SK-N-SH treated with all-trans-retinoic acid at 6 μM for 48 hours (cell line): ENCODE measurements at regions not wholly inside any gene's neighbourhood (a gene's known extent, or its start where the extent isn't known, plus 50 kb on each side); places are given as distances from the start of the nearest gene placed in this dataset.

Source experiments
- ATAC-seq: fragments of 200-7000 bp; cut with Tn5 transposase; 3 replicates; pipeline ENCODE4 v1.9.1; 2020; ENCODE audit warnings: mild to moderate bottlenecking, moderate library complexity
- ARNTL ChIP-seq: fragments of 450-650 bp; formaldehyde crosslinking; IDR thresholded peaks from 2 replicates; pipeline ENCODE4 v1.5.0; 2020; ENCODE audit warnings: low read depth, mild to moderate bottlenecking, moderate library complexity, borderline replicate concordance
- BACH2 ChIP-seq: fragments of 250-450 bp; sonication (Bioruptor Pico); IDR thresholded peaks from 2 replicates; pipeline ENCODE4 v1.9.0; 2021; ENCODE audit warnings: mild to moderate bottlenecking, borderline replicate concordance
- CREB5 ChIP-seq: fragments of 250-450 bp; sonication (Bioruptor Pico); IDR thresholded peaks from 2 replicates; pipeline ENCODE4 v1.5.1; 2020; ENCODE audit warnings: low read depth, mild to moderate bottlenecking, moderate library complexity
- CSDC2 ChIP-seq: fragments of 250-450 bp; sonication (Bioruptor Pico); IDR thresholded peaks from 2 replicates; pipeline ENCODE4 v1.5.0; 2020; ENCODE audit warnings: mild to moderate bottlenecking, moderate library complexity
- CSRNP3 ChIP-seq: fragments of 250-450 bp; sonication (Bioruptor Pico); IDR thresholded peaks from 2 replicates; pipeline ENCODE4 v1.5.1; 2021; ENCODE audit warnings: mild to moderate bottlenecking, moderate library complexity
- ESRRG ChIP-seq: fragments of 250-450 bp; sonication (Bioruptor Pico); IDR thresholded peaks from 2 replicates; pipeline ENCODE4 v1.6.1; 2021; ENCODE audit warnings: mild to moderate bottlenecking
- GLIS3 ChIP-seq: fragments of 250-450 bp; sonication (Bioruptor Pico); IDR thresholded peaks from 2 replicates; pipeline ENCODE4 v1.5.0; 2020; ENCODE audit warnings: mild to moderate bottlenecking, moderate library complexity
- ISL1 ChIP-seq: fragments of 250-450 bp; sonication (Bioruptor Pico); IDR thresholded peaks from 2 replicates; pipeline ENCODE4 v2.1.2; 2022; ENCODE audit warnings: mild to moderate bottlenecking, moderate library complexity
- PPARA ChIP-seq: fragments of 250-450 bp; sonication (Bioruptor Pico); IDR thresholded peaks from 2 replicates; pipeline ENCODE4 v1.5.0; 2020; ENCODE audit warnings: mild to moderate bottlenecking, borderline replicate concordance
- RARB ChIP-seq: fragments of 250-450 bp; sonication (Bioruptor Pico); IDR thresholded peaks from 2 replicates; pipeline ENCODE4 v1.8.0; 2021; ENCODE audit warnings: mild to moderate bottlenecking, moderate library complexity
- SNAI2 ChIP-seq: fragments of 250-450 bp; sonication (Bioruptor Pico); IDR thresholded peaks from 2 replicates; pipeline ENCODE4 v1.5.0; 2020; ENCODE audit warnings: mild to moderate bottlenecking, moderate library complexity
- TCF4 ChIP-seq: fragments of 250-450 bp; sonication (Bioruptor Pico); IDR thresholded peaks from 2 replicates; pipeline ENCODE4 v1.8.0; 2021; ENCODE audit warnings: mild to moderate bottlenecking, moderate library complexity, borderline replicate concordance
- TOX ChIP-seq: fragments of 250-450 bp; sonication (Bioruptor Pico); IDR thresholded peaks from 2 replicates; pipeline ENCODE4 v1.8.0; 2021; ENCODE audit warnings: mild to moderate bottlenecking, moderate library complexity, borderline replicate concordance
- TSHZ2 ChIP-seq: fragments of 250-450 bp; sonication (Bioruptor Pico); IDR thresholded peaks from 2 replicates; pipeline ENCODE4 v1.5.0; 2020; ENCODE audit warnings: mild to moderate bottlenecking, moderate library complexity
- ZC3H10 ChIP-seq: fragments of 250-450 bp; sonication (Bioruptor Pico); IDR thresholded peaks from 2 replicates; pipeline ENCODE4 v1.5.1; 2021; ENCODE audit warnings: mild to moderate bottlenecking, moderate library complexity
- ZFP3 ChIP-seq: fragments of 250-450 bp; sonication (Bioruptor Pico); IDR thresholded peaks from 2 replicates; pipeline ENCODE4 v1.5.0; 2020; ENCODE audit warnings: mild to moderate bottlenecking, moderate library complexity
- ZFP30 ChIP-seq: fragments of 450-650 bp; formaldehyde crosslinking; IDR thresholded peaks from 2 replicates; pipeline ENCODE4 v1.5.0; 2022; ENCODE audit warnings: mild to moderate bottlenecking, moderate library complexity
- ZNF565 ChIP-seq: fragments of 450-650 bp; formaldehyde crosslinking; conservative IDR thresholded peaks from 2 replicates; pipeline ENCODE4 v1.5.0; 2020; ENCODE audit warnings: low read depth, mild to moderate bottlenecking, moderate library complexity
- ZNF70 ChIP-seq: fragments of 450-650 bp; formaldehyde crosslinking; IDR thresholded peaks from 2 replicates; pipeline ENCODE4 v1.5.0; 2020; ENCODE audit warnings: mild to moderate bottlenecking, moderate library complexity
- ZNF8 ChIP-seq: fragments of 450-650 bp; formaldehyde crosslinking; IDR thresholded peaks from 2 replicates; pipeline ENCODE4 v1.5.0; 2020; ENCODE audit warnings: mild to moderate bottlenecking, moderate library complexity
- TF ChIP-seq, protein P1 (sequence below): fragments of 250-450 bp; sonication (Bioruptor Pico); IDR thresholded peaks from 2 replicates; pipeline ENCODE4 v1.8.0; 2020; ENCODE audit warnings: mild to moderate bottlenecking, moderate library complexity, borderline replicate concordance

- ATAC-seq, result no peak
- TF ChIP-seq ESRRG (no peak), PPARA (CRISPR knock-in tag) (no peak), ZNF70 (no peak), ARNTL (CRISPR knock-in tag) (no peak), TCF4 (CRISPR knock-in tag) (no peak), ZFP3 (CRISPR knock-in tag) (no peak), ZFP30 (no peak), TOX (CRISPR knock-in tag) (no peak), GLIS3 (CRISPR knock-in tag) (no peak), RARB (CRISPR knock-in tag) (no peak), ZNF565 (CRISPR knock-in tag) (no peak), ZC3H10 (CRISPR knock-in tag) (no peak), CSRNP3 (CRISPR knock-in tag) (no peak), BACH2 (CRISPR knock-in tag) (no peak), CSDC2 (CRISPR knock-in tag) (no peak), SNAI2 (CRISPR knock-in tag) (no peak), CREB5 (no peak), ZNF8 (no peak)
Measured at GRCh38 chr19:27719034-27719433, 1493.9 kb downstream of the UQCRFS1 start.

- TF ChIP-seq ZFP3 (CRISPR knock-in tag) (no peak), TCF4 (CRISPR knock-in tag) (no peak), CREB5 (no peak), ZC3H10 (CRISPR knock-in tag) (no peak)
- ATAC-seq, result no peak
Measured at GRCh38 chr19:27718234-27718633, 1494.7 kb downstream of the UQCRFS1 start.

GRCh38 chr19:27717825-27718224 lies 1495.1 kb downstream of the UQCRFS1 start:
- no peak for TF ChIP-seq TCF4 (CRISPR knock-in tag)
- TF ChIP-seq TSHZ2 (CRISPR knock-in tag), result no peak
- no peak for TF ChIP-seq ZFP3 (CRISPR knock-in tag)
- TF ChIP-seq BACH2 (CRISPR knock-in tag), result no peak
- no peak for TF ChIP-seq SNAI2 (CRISPR knock-in tag)
- TF ChIP-seq ZFP30, result no peak
- TF ChIP-seq ZNF565 (CRISPR knock-in tag), result no peak
- no peak for TF ChIP-seq ISL1
- TF ChIP-seq, protein P1, sequence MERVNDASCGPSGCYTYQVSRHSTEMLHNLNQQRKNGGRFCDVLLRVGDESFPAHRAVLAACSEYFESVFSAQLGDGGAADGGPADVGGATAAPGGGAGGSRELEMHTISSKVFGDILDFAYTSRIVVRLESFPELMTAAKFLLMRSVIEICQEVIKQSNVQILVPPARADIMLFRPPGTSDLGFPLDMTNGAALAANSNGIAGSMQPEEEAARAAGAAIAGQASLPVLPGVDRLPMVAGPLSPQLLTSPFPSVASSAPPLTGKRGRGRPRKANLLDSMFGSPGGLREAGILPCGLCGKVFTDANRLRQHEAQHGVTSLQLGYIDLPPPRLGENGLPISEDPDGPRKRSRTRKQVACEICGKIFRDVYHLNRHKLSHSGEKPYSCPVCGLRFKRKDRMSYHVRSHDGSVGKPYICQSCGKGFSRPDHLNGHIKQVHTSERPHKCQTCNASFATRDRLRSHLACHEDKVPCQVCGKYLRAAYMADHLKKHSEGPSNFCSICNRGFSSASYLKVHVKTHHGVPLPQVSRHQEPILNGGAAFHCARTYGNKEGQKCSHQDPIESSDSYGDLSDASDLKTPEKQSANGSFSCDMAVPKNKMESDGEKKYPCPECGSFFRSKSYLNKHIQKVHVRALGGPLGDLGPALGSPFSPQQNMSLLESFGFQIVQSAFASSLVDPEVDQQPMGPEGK, result no peak
- TF ChIP-seq CREB5, result no peak
- TF ChIP-seq GLIS3 (CRISPR knock-in tag), result no peak
- no peak for ATAC-seq
